GM18873 (cell line): ENCODE measurements at regions not wholly inside any gene's neighbourhood (a gene's known extent, or its start where the extent isn't known, plus 50 kb on each side); places are given as distances from the start of the nearest gene placed in this dataset.
"Not testable (repeated sequence)": the region's sequence is repeated elsewhere in the genome, so short reads cannot be mapped to it uniquely, and the experiment has no call there.

Experiments used
- ATAC-seq: cut with Tn5 transposase; IDR thresholded peaks from one replicate; pipeline ENCODE4 v1.9.1; 2021; ENCODE audit warnings: mild to moderate bottlenecking, moderate library complexity, moderate number of reproducible peaks; ENCODE audit not compliant: unreplicated experiment, low FRiP score

DNA sequence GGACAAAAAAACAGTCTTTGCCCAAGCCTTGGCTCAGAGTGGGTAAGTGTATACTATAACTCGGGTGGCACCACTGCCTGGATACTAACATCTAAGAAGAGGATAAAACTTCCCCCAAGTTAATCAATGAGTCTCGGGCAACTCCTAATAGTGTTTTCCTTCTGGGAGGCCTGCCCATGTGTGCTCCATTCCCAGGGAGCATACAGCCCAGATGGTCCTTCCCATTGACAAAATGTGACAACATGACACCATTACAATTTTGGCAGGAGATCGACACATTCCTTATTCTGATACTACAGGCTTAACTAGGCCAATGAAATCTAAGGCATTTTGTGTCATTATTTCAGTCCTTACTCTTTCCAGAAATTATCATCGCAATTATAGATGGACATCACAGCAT lies 52.7 kb upstream of the CRIM1 start:
- no peak for ATAC-seq

DNA sequence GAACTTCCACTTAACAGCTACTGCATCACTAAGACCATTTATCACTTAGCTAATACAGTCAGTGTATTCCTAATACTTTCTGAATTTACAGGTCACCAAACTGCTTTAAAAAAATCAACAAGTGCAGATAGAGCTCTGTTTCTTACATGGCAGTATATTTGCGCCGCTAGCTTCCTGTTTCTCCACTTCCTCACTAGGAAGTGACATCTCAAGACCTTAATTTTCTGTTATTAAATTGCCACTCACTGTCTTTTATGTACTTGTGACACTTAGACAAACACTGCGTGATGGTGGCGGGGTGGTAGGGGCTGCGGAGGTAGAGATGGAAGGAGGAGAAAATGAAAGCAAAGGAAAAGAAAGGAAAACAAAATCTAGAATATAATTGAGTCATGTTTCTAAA lies 53.7 kb upstream of the CRIM1 start:
- no peak for ATAC-seq

DNA sequence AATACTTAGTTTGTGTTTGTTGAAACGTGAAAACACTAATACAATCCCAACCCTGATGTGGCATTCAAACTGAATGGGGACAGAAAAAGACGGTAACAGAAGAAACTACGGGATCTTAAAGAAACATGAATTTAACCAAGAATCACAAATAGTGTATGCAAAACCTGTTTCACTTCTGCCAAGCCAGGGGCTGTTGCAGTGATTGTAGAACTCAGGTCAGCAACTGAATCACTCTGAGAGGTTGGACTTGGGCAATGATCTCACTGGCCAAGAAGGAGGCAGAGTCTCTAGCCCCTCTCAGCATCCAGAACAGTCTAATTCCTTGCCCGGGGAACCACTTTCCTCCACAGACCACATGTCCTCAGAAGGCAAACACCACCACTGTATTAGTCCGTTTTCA lies 54.9 kb upstream of the CRIM1 start:
- ATAC-seq = no peak

DNA sequence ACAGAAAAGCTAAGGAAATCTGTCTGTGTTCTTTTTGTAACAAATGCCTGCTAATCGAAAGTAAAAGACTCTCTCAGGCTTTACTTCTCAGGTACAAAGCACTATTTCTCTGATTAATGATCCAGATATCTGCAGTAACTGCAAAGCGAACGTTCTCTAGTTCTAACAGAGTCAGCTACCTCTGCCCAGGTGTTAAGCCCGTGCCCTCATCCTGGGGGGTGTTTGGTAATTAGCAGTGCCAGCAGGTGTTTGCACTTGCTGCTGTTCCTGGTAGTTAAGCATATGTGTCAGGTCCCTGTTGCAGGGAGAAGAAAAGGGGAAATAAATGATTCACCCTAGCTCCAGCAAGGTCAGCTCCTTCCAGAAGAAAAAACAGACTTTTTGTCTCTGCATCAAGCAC lies 58.8 kb upstream of the CRIM1 start:
- ATAC-seq = no peak

DNA sequence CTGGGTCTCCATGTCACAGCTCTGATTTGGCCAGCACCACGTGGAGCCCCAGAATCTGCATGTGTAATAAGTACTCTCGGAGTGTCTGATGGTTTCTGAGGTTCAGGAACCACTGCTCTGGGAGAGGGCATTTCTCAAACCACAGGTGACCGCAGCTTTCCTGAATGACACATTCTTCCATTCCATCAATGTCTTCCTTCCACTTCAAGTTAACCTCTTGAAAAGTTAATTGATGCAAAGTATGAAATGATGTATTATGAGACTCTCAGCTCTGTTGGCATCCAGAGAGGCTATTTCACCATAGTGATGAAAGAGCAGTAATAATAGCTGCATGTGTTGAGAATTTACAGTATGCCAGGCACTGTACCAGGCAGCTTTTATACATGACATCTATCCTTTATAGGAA lies 61.3 kb upstream of the CRIM1 start:
- no peak for ATAC-seq

DNA sequence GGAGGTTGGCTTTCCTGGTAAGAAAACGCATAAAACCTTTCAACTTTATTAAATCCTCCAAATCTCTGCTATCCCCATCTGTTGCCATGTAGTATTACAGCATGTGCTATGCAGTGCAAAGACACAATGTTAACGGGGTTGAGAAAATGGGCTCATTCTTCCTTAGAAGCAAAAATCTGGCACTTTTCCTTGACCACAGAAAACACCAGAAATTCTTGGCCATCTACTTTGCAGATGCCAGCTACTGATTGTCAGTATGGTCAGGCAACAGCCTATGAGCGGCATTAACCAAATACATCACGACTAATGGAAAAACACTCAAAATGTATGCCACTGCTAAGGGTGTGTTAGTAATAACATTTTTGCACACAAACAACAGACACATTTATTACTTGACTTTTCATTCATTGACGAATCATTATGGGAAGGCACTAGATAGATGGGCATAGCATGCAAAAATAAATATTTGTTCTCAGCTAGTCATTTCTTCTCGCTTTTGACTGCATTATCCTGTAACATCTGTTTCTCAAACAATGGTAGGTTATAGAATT lies 65.2 kb upstream of the CRIM1 start:
- no peak for ATAC-seq

DNA sequence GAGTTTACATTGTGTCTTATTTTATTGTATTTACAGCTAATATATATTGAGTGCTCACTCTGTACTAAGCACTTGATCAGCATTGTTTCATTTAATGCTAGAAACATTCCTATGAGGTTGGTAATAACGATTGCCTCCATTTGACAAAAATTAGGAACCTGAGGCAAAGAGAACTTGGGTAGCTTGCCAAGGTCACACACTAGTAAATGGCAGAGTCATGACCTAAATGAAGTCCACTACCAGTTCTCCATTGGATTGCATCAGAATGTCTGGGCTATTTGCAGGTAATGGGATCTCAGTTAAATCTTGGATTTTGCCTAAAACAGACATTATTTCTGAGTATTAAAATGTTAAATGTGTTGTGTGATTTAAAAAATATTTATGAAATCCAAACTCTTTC lies 65.8 kb upstream of the CRIM1 start:
- no peak for ATAC-seq

DNA sequence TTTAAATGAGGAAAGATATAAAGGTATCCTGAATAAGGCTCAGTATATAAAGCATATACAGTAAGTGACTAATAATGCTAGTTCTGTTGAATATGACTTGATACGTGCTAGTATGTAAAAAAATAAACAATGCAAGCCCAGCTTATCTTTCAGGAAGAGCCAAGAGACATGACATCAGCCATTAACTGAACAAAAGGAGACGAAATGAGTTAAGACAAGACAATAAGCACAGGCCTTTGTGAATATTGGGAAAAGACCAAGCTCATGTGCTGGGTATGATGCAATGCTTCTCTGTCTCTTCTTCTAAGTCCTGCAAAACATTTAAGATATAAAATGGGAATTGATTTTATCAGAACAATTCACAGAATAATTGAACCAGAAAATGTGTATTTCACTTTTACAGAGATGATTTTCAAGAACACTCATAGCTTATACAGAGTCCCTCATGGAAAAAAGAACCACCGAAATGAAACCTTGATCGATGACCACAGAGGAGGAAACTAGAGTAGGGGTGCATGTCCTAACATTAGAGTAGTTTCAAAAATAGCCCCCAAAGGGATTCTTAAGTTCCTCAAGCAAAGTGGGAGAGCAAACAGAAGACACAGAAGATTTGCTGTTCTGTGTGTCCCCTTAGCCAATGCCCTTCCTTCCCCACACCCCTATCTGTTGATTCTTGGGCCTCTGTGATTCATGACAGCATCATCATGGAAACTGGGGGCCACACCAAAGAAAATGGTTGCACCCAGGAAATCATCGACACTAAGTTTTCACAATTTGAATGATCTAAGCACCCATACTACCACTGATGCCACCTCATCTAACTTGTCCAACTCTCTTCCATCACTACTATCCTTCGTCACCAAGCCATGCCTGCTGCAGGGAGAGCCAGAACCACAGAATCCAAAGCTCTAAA lies 68.0 kb upstream of the CRIM1 start:
- ATAC-seq = no peak

DNA sequence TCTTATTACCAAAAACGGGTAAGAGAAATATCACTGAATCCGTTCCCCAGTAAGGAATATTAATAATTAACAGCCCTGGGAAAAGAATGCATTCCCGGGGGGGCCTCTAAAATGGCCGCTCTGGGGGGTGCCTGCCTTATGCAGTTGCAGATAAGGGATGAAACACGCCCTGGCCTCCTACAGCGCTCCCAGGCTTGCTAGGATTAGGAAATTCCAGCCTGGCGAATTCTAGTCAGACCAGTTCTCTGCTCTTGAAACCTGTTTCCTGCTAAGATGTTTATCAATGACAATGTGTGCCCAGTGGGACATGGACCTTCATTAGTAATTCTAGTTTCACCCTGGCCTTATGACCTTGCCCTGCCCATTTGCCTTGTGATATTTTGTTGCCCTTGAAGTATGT lies 76.1 kb upstream of the CRIM1 start:
- not testable (repeated sequence) for ATAC-seq

DNA sequence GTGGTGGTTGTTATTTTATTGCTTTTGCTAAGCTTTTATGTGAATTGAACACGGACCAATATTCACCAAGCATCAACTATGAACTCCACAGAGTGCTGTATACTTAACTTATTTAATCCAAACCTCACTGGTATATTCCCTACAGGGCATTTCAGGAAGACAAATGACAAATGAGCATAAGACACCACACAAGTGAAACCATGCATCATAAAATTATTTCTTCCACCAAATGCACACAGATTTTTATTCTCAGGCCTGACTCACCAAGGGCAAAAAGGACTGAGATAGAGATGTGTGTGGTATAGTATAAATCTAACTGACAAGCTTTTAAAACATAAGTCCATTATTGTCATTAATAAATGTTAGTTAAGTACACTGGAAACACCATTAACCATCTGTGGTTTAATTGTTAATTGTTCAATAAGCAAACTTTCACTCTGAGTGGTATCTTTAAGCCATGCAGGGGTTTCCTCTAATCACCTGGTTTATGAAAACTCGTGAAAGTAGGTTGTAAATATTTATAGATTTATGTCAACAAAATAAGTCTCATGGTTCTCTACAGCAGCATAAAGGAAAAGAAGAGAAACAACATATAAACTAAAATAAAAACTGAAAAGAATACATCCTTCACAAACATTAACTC lies 77.6 kb upstream of the CRIM1 start:
- ATAC-seq = no peak

DNA sequence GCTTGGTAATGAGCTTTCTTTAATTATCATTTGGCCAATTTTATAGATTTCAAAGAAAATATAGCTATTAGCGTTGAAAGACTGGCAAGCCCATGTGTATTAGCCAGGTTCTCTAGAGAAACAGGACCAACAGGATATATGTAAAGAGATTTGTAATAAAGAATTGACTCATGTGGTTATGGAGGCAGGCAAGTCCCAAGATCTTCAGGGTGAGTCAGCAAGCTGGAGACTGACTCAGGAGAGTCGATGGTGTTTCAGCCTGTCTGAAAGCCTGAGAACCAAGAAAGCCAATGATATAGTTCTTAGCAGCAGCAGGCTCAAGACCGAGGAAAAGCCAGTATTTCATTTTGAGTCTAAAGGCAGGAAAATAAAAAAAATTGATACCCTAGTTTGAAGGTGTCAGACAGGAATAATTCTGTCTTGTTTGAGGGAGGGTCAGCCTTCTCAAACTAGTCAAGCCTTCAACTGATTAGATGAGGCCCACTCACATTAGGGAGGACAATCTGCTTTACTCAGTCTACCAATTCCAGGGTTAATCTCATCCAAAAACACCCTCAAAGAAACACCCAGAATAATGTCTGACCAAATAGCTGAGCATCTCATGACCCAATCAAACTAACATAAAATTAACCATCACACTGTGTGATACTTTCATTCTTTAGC lies 78.3 kb upstream of the CRIM1 start:
- ATAC-seq = no peak

DNA sequence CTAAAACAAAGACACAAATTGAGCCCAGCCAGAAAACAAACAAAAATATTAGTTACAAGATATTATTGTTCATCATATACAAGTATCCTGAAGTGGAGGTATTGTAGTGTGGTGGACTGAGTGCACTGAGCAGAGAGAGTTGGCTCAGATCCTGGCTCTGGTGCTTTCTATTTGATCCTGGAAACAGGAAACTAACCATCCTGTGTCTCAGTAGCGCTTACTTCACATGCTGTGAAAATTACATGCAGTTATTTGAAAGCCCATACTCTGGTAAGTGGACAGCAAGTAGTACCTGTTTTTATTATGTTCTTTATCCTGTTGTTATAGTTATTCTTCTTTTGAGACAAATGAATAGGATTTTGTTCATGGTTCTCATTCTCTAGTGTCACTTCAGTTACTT lies 84.3 kb upstream of the CRIM1 start:
- ATAC-seq = no peak

DNA sequence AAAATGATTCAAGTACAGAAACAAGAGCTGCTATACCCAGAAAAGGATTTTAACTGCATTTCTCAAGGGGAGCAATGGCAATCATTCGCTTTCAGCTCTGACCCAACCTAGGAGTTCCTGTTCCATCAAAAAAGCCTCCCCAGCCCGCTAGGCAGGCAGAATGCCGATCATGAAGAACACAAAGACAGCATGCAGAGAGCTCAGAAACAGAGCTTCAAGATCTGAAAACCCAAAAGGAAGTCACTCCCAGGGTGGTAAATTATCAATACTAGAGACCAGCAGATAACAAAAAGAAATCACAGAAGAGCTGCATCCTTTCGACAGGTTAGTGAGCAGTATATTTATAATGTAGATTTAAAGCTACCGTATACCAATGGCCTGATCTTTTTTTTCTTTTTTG lies 84.8 kb upstream of the CRIM1 start:
- ATAC-seq = no peak

DNA sequence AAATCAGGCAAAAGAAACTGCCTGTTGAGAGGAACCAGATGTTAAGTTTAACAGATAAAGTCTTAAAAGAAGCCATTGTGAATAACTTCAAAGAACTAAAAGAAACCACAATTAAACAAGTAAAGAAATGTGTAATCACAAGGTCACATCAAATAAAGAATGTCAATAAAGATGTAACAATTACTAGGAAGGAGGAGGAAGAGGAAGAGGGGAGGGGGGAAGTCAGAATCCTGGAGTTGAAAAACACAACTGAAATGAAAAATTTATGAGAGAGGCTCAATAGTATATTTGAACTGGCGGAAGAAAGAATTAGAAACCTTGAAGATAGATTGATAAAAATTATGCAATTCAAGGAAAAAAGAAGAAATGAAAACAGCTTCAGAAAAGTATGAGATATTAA lies 88.4 kb upstream of the CRIM1 start:
- no peak for ATAC-seq

DNA sequence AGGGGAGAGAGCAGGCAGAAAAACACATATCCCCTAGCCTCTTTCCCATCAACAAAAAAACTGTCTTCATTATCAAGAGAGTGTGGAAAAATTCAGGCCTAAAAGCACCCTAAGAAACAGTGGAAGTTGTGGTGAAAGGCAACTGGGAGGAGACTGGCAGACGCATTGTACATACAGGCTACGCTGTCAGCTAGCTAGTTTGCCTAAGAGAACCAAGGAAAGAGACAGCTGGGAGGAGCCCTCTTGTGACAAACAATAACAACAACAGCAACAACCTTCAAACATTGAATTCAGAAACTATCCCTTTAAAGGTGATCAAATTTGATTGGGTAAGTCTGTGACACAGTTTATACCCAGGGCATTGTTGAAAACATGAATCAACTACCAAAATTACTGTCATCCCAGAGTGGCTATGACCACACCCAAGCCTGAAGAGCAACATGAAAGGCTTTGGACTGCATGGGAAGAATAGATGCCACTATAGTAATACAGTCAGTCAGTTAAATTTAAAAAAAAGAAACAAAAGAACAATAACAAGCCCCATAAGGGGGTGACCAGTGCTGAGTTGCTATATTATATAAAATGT lies 88.9 kb upstream of the CRIM1 start:
- ATAC-seq = no peak

DNA sequence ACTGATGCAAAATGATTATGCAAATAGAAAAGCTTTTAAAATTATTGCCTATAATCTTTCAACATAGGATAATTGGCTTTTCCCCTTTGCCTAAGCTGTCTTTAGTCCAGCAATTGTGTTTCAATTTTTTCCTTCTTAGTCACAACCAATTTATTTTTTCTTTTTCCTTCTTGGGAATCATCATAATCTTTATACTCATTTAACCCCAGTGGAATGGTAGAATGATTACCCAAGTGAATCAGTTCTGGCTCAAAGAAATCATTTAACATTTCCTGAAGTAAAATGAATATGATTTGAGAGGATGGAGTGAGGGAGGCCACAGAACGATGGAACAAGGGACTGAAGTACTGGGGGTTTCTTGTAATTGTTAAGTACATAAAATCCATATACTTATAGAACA lies 93.0 kb upstream of the CRIM1 start:
- no peak for ATAC-seq

DNA sequence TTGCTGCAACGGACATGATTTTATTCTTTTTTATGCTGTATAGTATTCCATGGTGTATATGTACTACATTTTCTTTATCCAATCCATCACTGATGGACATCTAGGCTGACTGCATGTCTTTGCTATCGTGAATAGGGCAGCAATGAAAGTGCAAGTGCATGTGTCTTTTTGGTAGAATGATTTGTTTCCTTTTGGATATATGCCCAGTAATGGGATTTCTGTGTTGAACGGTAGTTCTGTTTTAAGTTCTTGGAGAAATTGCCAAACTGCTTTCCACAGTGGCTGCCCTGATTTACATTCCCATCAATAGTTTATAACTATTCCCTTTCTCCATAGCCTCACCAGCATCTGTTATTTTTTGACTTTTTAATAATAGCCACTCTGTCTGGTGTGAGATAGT lies 99.7 kb upstream of the CRIM1 start:
- no peak for ATAC-seq

DNA sequence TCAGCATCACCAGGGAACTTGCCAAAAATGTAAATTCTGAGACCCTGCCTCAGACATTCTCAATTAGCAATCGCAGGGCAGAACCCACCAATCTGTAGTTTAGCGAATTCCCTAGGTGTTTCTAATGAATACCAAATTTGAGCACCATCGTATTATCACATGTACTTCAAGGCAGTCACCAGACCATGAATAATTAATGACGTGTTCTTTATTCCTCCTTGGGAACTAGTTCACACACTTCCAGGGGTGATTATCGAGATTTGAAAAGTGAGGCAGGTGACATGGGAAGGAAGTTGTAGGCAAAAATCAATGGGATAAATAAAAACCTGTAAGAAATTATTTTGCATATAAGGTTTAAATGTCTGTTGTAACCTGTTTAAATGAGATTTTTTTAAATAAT lies 102.5 kb upstream of the CRIM1 start:
- no peak for ATAC-seq

DNA sequence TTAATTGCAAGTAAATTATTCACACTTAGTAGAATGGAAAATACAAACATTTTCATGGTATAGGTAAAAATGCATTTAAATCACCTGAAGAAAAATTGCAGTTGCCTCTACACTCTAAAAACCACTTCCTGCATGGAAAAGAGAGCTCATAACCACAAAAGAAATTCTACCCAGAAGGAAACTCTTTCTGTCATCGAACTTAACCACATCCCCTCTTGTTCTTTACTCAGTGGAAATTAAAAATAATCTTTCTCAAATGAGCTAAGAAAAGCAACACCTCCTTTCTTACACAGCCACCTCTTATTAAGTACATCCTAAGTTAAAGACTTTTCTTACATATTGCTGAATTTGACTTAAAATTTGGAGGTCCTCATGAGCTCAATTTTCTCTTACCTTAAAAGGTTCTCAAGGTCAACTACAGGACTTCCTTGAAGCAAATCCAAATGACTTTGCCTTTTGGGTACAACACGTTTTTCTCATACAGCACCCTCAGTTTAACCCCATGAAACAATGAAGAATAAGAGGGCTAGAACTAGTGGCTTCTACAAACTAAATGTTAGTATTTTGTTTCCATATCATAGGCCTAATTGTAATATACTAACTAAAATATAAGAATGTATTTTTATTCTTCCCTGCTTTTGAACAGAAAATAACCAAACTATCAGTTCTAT lies 109.1 kb upstream of the CRIM1 start:
- ATAC-seq = peak; percentile 89

DNA sequence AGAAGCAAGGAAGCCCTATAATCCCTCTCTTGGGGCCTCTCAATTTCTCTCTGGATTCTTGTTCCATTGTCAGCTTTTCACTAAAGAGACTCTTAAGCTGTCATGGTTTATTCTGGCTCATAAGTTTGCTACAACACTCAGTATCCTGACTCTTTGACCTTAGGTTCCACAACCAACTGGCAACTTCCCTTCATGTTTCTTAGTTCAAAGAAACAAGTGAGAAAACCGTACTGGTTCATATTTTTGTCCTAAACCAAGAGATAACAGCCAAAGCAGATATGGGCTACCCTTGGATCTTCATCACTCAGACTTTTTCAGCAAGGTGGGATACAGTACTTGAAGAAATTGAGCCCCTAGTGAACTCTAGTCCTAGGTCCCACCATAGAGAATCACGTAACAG lies 109.9 kb upstream of the CRIM1 start:
- ATAC-seq = no peak
